NB4 (cell line): ENCODE measurements at regions not wholly inside any gene's neighbourhood (a gene's known extent, or its start where the extent isn't known, plus 50 kb on each side); places are given as distances from the start of the nearest gene placed in this dataset.

Experiments used
- DNase-seq: peaks from one replicate; pipeline ENCODE4 v3.0.0; 2010; ENCODE audit warnings: low read depth
- H3K4me3 ChIP-seq: one replicate; pipeline ENCODE4 v1.5.1; 2011; ENCODE audit warnings: mild to moderate bottlenecking, low read depth, low read length, moderate library complexity
- MYC ChIP-seq: IDR thresholded peaks from 2 replicates; pipeline ENCODE4 v1.6.1; 2011; ENCODE audit warnings: low read depth, low read length
- POLR2A ChIP-seq: IDR thresholded peaks from 2 replicates; pipeline ENCODE4 v1.6.1; 2011; ENCODE audit warnings: mild to moderate bottlenecking; ENCODE audit not compliant: insufficient read length; ENCODE audit errors: extremely low read depth
- TF ChIP-seq, protein P1 (sequence below): IDR thresholded peaks from 2 replicates; pipeline ENCODE4 v1.6.1; 2011; ENCODE audit warnings: low read depth, low read length
- TF ChIP-seq, protein P2 (sequence below): IDR thresholded peaks from one replicate; pipeline ENCODE4 v1.5.1; 2012; ENCODE audit warnings: low read depth, low read length

DNA sequence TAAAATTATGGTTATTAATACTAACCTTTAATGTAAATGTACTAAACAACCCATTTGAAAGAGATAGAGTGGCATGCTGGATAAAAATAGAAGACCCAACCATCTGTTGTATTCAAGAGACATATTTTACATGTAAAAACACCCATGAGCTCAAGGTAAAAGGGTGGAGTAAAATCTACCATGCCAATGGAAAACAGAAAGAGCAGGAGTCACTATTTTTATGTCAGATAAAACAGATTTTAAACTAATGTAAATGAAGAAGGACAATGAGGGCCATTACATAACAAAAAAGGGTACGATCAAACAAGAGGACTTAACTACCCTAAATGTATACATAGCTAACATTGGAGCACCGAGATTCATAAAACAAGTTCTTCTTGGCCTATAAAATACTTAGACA lies 66.3 kb downstream of the ITM2A start:
- H3K4me3 ChIP-seq: no peak overlapping the region
- TF ChIP-seq, protein P1, sequence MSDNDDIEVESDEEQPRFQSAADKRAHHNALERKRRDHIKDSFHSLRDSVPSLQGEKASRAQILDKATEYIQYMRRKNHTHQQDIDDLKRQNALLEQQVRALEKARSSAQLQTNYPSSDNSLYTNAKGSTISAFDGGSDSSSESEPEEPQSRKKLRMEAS: no peak
- no peak for TF ChIP-seq POLR2A
- no peak for DNase-seq

DNA sequence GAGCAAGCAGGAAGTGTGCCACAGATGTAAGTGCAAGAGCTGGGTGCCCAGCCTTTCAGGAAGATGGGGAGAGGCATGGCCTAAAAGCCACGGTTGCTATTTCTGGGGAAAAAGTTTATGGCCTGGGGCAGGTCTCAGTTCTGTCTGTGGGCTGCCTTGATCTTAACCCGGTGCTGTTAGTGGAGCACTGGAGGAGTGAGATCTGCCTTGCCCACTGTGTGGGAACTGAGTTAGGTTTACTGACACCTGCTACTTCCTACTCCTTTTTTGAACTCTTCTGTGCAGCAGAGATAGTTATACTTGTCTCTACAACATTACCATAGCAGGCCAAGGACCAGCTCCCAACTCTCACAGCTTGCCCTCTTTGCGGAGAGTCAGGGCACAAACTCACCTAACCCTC lies 76.5 kb downstream of the ITM2A start:
- DNase-seq: no peak
- TF ChIP-seq MYC: no peak
- TF ChIP-seq, protein P1: no peak
- TF ChIP-seq, protein P2, sequence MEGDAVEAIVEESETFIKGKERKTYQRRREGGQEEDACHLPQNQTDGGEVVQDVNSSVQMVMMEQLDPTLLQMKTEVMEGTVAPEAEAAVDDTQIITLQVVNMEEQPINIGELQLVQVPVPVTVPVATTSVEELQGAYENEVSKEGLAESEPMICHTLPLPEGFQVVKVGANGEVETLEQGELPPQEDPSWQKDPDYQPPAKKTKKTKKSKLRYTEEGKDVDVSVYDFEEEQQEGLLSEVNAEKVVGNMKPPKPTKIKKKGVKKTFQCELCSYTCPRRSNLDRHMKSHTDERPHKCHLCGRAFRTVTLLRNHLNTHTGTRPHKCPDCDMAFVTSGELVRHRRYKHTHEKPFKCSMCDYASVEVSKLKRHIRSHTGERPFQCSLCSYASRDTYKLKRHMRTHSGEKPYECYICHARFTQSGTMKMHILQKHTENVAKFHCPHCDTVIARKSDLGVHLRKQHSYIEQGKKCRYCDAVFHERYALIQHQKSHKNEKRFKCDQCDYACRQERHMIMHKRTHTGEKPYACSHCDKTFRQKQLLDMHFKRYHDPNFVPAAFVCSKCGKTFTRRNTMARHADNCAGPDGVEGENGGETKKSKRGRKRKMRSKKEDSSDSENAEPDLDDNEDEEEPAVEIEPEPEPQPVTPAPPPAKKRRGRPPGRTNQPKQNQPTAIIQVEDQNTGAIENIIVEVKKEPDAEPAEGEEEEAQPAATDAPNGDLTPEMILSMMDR: no peak
- TF ChIP-seq POLR2A: no peak
- H3K4me3 ChIP-seq: no peak overlapping the region

DNA sequence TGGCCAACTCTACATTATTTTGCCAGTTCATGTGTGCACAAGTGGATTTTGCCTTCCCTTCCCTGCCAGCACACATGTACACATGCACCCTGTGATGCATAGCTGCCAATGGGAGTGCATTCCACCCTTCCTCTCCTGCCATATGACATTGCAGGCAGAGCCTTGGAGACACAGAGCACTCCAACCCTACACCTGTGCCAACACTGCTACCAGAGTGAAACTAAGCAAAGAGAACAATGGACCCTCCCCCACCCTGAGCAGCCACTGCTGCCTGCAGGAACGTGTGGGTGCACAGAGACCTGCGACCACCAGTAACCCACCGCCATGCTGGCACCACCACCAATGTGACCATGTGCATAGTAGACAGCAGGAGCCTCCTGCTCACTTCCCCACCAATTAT lies 78.4 kb downstream of the ITM2A start:
- TF ChIP-seq POLR2A (no peak), MYC (no peak)
- TF ChIP-seq, protein P2: no peak
- TF ChIP-seq, protein P1: no peak
- no peak for DNase-seq
- H3K4me3 ChIP-seq: no peak overlapping the region

DNA sequence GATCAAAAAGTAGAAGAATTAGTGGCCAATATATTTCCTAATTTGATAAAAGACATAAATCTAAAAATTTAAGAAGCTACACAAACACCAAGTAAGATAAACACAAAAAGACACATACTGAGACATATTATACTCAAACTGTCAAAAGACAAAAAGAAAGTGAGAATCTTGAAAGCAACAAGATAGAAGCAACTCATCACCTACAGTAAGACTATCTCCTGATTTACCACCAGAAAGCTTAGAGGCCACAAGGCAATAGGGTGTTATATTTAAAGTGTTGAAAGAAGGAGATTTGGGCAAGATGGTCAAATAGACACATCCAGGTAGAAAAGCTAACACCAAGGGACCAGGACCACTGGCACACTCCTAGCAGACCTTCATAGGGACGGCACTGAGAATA lies 79.4 kb downstream of the ITM2A start:
- TF ChIP-seq, protein P2: no peak
- TF ChIP-seq POLR2A: no peak
- TF ChIP-seq, protein P1: no peak
- H3K4me3 ChIP-seq: no peak overlapping the region
- no peak for DNase-seq

DNA sequence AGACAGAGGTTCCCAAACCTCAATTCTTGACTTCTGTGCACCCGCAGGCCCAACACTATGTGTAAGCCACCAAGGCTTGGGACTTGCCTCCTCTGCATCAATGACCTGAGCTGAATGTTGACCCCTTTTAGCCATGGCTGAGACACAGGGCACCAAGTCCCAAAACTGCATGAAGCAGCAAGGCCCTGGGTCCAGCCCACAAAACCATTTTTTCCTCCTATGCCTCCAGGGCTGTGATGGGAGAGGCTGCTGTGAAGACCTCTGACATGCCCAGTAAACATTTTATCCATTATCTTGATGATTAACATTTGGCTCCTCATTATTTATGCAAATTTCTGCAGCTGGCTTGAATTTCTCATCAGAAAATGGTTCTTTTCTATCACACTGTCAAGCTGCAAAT lies 85.4 kb downstream of the ITM2A start:
- TF ChIP-seq POLR2A (no peak), MYC (no peak)
- TF ChIP-seq, protein P1: no peak
- TF ChIP-seq, protein P2: no peak
- DNase-seq: no peak

DNA sequence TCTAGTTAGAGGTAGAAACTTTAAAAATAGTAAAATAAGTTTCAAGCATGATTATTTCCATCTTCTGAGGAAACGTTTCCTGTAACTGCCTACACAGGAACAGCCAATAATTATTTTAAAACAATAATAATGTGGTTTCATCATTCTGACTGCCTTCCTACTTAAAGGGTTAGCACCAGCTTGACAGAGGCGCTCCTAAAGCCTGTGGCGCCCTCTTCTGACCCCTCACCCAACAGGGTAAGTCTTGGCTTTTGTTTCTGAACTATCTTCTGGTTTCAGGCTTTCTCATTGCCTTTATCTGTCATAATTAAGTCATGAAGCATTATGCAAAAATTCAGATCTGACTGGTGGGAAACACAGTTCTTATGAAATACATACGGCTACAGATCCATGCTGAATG lies 96.7 kb downstream of the ITM2A start:
- H3K4me3 ChIP-seq: no peak overlapping the region
- DNase-seq: peak; percentile 63
- TF ChIP-seq MYC: no peak
- TF ChIP-seq, protein P2: peak; percentile 41

More for the DNA sequence above, 85.4 kb downstream of the ITM2A start:
- no peak overlapping the region for H3K4me3 ChIP-seq
